HEK293 (cell line): ENCODE measurements at regions not wholly inside any gene's neighbourhood (a gene's known extent, or its start where the extent isn't known, plus 50 kb on each side); places are given as distances from the start of the nearest gene placed in this dataset.
"Not testable (repeated sequence)": the region's sequence is repeated elsewhere in the genome, so short reads cannot be mapped to it uniquely, and the experiment has no call there.

Source experiments
- CTCF ChIA-PET: fragments of 350-600 bp; formaldehyde crosslinking; extraction: SDS; loops from one replicate; lab custom pipeline; 2021; ENCODE audit warnings: antibody characterized with exemption; lab: Yijun Ruan, JAX
- POLR2A ChIA-PET: fragments of 300-600 bp; formaldehyde crosslinking; extraction: SDS; loops from one replicate; lab custom pipeline; 2020; ENCODE audit warnings: antibody characterized with exemption, inconsistent platforms; lab: Yijun Ruan, JAX
- H3K27ac ChIP-seq: fragments of 200-500 bp; sonication (Bioruptor generic); 2 replicates; pipeline ENCODE4 v1.5.1; 2014; ENCODE audit warnings: low read depth, low read length, control low read depth, inconsistent platforms; ENCODE audit errors: extremely low read depth
- H3K36me3 ChIP-seq, 2 experiments: fragments of 200-500 bp in 1 of 2; sonication (Bioruptor generic) in 1 of 2; 1 replicate in 1 of 2; 2 replicates in 1 of 2; pipeline ENCODE4 v1.5.1; 2014 to 2017; ENCODE audit warnings: inconsistent platforms in 2 of 2, low read length in 2 of 2; ENCODE audit not compliant: control insufficient read depth in 2 of 2, insufficient read depth in 1 of 2
- H3K4me1 ChIP-seq: fragments of 200-500 bp; sonication (Bioruptor generic); 2 replicates; pipeline ENCODE4 v1.5.1; 2014; ENCODE audit warnings: mild to moderate bottlenecking, low read length, inconsistent platforms; ENCODE audit not compliant: control insufficient read depth, insufficient read depth
- H3K4me3 ChIP-seq: 2 replicates; pipeline ENCODE4 v1.5.1; 2011; ENCODE audit warnings: low read depth, mild to moderate bottlenecking, control low read depth, low read length, moderate library complexity
- H3K9me3 ChIP-seq: fragments of 200-500 bp; sonication (Bioruptor generic); 2 replicates; pipeline ENCODE4 v1.5.1; 2014; ENCODE audit warnings: low read depth, low read length, inconsistent platforms; ENCODE audit not compliant: control insufficient read depth, insufficient read depth
- BCL11B ChIP-seq: fragments of 450-650 bp; formaldehyde crosslinking; IDR thresholded peaks from 2 replicates; pipeline ENCODE4 v1.5.1; 2016; ENCODE audit warnings: low read depth, missing biosample characterization, missing genetic modification characterization
- GFI1B ChIP-seq: fragments of 450-650 bp; formaldehyde crosslinking; IDR thresholded peaks from 2 replicates; pipeline ENCODE4 v1.5.1; 2016; ENCODE audit warnings: missing biosample characterization, missing genetic modification characterization
- HOXC10 ChIP-seq: sonication (generic); formaldehyde crosslinking; IDR thresholded peaks from 2 replicates; pipeline ENCODE4 v1.8.1; 2023; ENCODE audit warnings: mild to moderate bottlenecking, missing genetic modification reagents
- SP7 ChIP-seq: fragments of 450-650 bp; formaldehyde crosslinking; IDR thresholded peaks from 2 replicates; pipeline ENCODE4 v1.5.1; 2016; ENCODE audit warnings: missing biosample characterization, missing genetic modification characterization
- WT1 ChIP-seq: fragments of 450-650 bp; formaldehyde crosslinking; IDR thresholded peaks from 2 replicates; pipeline ENCODE4 v1.5.1; 2016; ENCODE audit warnings: missing biosample characterization, missing genetic modification characterization
- ZBTB6 ChIP-seq: fragments of 450-650 bp; formaldehyde crosslinking; IDR thresholded peaks from 2 replicates; pipeline ENCODE4 v1.5.1; 2017; ENCODE audit warnings: missing biosample characterization, missing genetic modification characterization
- ZFP3 ChIP-seq: fragments of 450-650 bp; formaldehyde crosslinking; IDR thresholded peaks from 2 replicates; pipeline ENCODE4 v1.5.1; 2016; ENCODE audit warnings: low read depth, missing biosample characterization, missing genetic modification characterization
- ZNF132 ChIP-seq: fragments of 450-650 bp; formaldehyde crosslinking; IDR thresholded peaks from 2 replicates; pipeline ENCODE4 v1.5.1; 2017; ENCODE audit warnings: missing biosample characterization, missing genetic modification characterization, borderline replicate concordance
- ZNF138 ChIP-seq: fragments of 450-650 bp; formaldehyde crosslinking; IDR thresholded peaks from 2 replicates; pipeline ENCODE4 v1.5.1; 2016; ENCODE audit warnings: missing biosample characterization, missing genetic modification characterization, borderline replicate concordance
- ZNF146 ChIP-seq: fragments of 450-650 bp; formaldehyde crosslinking; IDR thresholded peaks from 2 replicates; pipeline ENCODE4 v1.5.1; 2016; ENCODE audit warnings: missing biosample characterization, missing genetic modification characterization
- ZNF157 ChIP-seq: fragments of 450-650 bp; formaldehyde crosslinking; IDR thresholded peaks from 2 replicates; pipeline ENCODE4 v1.5.1; 2016; ENCODE audit warnings: missing biosample characterization, missing genetic modification characterization
- TF ChIP-seq, protein P1 (sequence below): fragments of 450-650 bp; formaldehyde crosslinking; IDR thresholded peaks from 2 replicates; pipeline ENCODE4 v1.5.1; 2016; ENCODE audit warnings: missing biosample characterization, missing genetic modification characterization

DNA sequence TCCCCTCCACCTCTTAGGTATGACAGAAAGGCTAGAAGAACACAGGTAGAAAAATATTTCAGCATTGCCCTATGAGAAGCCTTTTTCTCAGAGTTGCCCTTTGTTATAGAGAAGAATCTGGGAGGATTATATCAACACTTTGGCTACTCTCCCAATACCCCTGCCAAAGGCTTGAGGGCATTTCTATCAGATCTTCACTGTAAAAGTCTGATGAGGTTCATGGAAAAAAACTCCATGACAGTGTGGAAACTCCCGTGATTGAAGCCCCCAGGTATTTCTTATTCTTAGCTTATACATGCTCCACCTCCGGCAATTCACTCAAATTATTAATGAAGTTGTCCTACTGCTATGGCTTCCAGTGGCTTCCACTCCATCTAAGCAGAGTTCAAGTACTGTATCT lies 753.6 kb downstream of the CENPC start:
- Histone ChIP-seq H3K27ac (no peak overlapping the region), H3K36me3 (no peaks in the 10 kb centered on the region), H3K4me1 (no peaks in the 10 kb centered on the region), H3K9me3 (no peaks in the 10 kb centered on the region), H3K4me3 (no peak overlapping the region)
- POLR2A ChIA-PET = no interaction called here
- CTCF ChIA-PET = no interaction called here
- TF ChIP-seq GFI1B (tag by site-specific recombination) (no peak), ZNF157 (tag by site-specific recombination) (no peak)

DNA sequence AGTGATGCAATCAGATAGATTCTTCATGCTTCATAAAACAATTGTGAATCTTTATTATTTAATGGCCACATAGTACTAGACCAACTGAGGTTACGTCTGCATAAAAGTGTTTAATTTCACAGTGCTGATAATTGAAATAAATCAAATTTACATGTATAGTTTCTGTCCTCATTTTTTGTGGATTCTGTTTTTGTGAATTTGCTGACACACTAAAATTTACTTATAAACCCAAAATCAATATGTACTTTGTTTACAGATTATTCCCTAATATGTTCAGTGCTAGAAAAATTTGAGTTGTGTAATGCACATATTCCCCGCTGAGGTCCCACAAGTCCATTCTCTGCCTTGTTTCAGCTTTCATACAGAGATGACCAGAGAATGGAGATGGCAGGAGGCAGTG lies 759.8 kb downstream of the CENPC start:
- POLR2A ChIA-PET = no interaction called here
- CTCF ChIA-PET = interaction anchor here (0.6 kb wide), 1 partner anchor 39 kb away, joined by 3 read pairs; no protein-coding TSS in a partner anchor
- no peaks in the 10 kb centered on the region for H3K36me3 ChIP-seq
- TF ChIP-seq ZBTB6 (tag by site-specific recombination) = no peak
- TF ChIP-seq, all 188 proteins: peak for 0
- Histone ChIP-seq H3K9me3 (no peaks in the 10 kb centered on the region), H3K27ac (no peak overlapping the region), H3K4me3 (no peak overlapping the region), H3K4me1 (no peaks in the 10 kb centered on the region)

DNA sequence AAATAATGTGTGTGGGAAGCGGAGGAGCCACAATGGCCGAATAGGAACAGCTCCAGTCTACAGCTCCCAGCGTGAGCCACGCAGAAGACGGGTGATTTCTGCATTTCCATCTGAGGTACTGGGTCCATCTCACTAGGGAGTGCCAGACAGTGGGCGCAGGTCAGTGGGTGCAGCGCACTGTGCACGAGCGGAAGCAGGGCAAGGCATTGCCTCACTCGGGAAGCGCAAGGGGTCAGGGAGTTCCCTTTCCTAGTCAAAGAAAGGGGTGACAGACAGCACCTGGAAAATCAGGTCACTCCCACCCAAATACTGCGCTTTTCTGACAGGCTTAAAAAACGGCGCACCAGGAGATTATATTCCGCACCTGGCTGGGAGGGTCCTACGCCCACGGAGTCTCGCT lies 762.6 kb downstream of the CENPC start:
- H3K9me3 ChIP-seq, H3K27ac ChIP-seq, CTCF ChIA-PET, H3K36me3 ChIP-seq, H3K4me3 ChIP-seq, POLR2A ChIA-PET, H3K4me1 ChIP-seq: not testable (repeated sequence)

GRCh38 chr4:66777097-66777496 lies 768.2 kb downstream of the CENPC start:
- POLR2A ChIA-PET = no interaction called here
- H3K4me3 ChIP-seq = no peak overlapping the region
- CTCF ChIA-PET = interaction anchor here (0.7 kb wide), 1 partner anchor 195 kb away, joined by 3 read pairs; no protein-coding TSS in a partner anchor
- no peaks in the 10 kb centered on the region for H3K4me1 ChIP-seq
- no peak overlapping the region for H3K27ac ChIP-seq
- TF ChIP-seq ZFP3 (tag by site-specific recombination) (no peak), ZNF138 (tag by site-specific recombination) (no peak), BCL11B (no peak), HOXC10 (CRISPR knock-in tag) (no peak), ZNF146 (tag by site-specific recombination) (no peak), ZNF132 (tag by site-specific recombination) (no peak)
- no peaks in the 10 kb centered on the region for H3K9me3 ChIP-seq
- no peaks in the 10 kb centered on the region for H3K36me3 ChIP-seq

DNA sequence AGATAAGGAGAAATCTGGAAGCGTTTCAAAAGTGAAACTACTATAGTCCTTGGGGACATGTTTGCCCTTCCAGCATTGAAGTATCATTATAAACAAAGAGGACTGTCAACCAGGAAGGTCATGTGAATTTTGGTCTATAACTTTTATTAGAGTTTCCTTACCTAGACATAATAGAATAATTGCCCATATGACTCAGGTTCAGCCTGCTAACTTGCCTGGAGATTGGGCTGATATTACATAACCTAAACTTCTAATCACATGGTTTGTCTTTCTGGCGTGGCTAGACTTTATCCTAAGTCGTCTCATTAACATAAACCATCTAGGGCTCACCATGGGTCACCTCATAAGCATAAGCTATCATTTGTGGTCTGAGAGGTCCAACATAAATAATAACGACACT lies 775.9 kb downstream of the CENPC start:
- Histone ChIP-seq H3K27ac (no peak overlapping the region), H3K4me1 (no peaks in the 10 kb centered on the region), H3K9me3 (no peaks in the 10 kb centered on the region), H3K4me3 (no peak overlapping the region), H3K36me3 (no peaks in the 10 kb centered on the region)
- TF ChIP-seq SP7 (tag by site-specific recombination) (peak; percentile 38), WT1 (no peak)
- TF ChIP-seq, protein P1, sequence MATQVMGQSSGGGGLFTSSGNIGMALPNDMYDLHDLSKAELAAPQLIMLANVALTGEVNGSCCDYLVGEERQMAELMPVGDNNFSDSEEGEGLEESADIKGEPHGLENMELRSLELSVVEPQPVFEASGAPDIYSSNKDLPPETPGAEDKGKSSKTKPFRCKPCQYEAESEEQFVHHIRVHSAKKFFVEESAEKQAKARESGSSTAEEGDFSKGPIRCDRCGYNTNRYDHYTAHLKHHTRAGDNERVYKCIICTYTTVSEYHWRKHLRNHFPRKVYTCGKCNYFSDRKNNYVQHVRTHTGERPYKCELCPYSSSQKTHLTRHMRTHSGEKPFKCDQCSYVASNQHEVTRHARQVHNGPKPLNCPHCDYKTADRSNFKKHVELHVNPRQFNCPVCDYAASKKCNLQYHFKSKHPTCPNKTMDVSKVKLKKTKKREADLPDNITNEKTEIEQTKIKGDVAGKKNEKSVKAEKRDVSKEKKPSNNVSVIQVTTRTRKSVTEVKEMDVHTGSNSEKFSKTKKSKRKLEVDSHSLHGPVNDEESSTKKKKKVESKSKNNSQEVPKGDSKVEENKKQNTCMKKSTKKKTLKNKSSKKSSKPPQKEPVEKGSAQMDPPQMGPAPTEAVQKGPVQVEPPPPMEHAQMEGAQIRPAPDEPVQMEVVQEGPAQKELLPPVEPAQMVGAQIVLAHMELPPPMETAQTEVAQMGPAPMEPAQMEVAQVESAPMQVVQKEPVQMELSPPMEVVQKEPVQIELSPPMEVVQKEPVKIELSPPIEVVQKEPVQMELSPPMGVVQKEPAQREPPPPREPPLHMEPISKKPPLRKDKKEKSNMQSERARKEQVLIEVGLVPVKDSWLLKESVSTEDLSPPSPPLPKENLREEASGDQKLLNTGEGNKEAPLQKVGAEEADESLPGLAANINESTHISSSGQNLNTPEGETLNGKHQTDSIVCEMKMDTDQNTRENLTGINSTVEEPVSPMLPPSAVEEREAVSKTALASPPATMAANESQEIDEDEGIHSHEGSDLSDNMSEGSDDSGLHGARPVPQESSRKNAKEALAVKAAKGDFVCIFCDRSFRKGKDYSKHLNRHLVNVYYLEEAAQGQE (tag by site-specific recombination) = no peak
- POLR2A ChIA-PET = no interaction called here
- CTCF ChIA-PET = no interaction called here
